Gastrocnemius medialis (tissue), 4 donors: ENCODE measurements at regions not wholly inside any gene's neighbourhood (a gene's known extent, or its start where the extent isn't known, plus 50 kb on each side); places are given as distances from the start of the nearest gene placed in this dataset.

Source experiments
- CTCF ChIP-seq, 5 experiments: fragments of 450-650 bp in 3 of 5; fragments of 200-600 bp in 2 of 5; sonication (generic) in 2 of 5; IDR thresholded peaks in 4 of 5; conservative IDR thresholded peaks in 1 of 5; 1 replicate in 4 of 5; 2 replicates in 1 of 5; pipeline ENCODE4 v1.5.1; 2016 to 2019; ENCODE audit warnings: antibody characterized with exemption in 5 of 5, mild to moderate bottlenecking in 3 of 5, moderate library complexity in 3 of 5
- POLR2A ChIP-seq, 2 donors: fragments of 450-650 bp; IDR thresholded peaks; one replicate each; pipeline ENCODE4 v1.6.1; 2017; ENCODE audit warnings: antibody characterized with exemption in 2 of 2, mild to moderate bottlenecking in 2 of 2, moderate library complexity in 2 of 2

- no peak for TF ChIP-seq CTCF (IDR thresholded peaks at IDR 0.05 in 4 of 5, conservative IDR thresholded peaks at IDR 0.05 in 1 of 5)
- TF ChIP-seq POLR2A (IDR thresholded peaks at IDR 0.05) = no peak
Observed at GRCh38 chr10:120345186-120345585, 111.8 kb upstream of the PLPP4 start.
